Neural cell (in vitro differentiated cells): ENCODE measurements at regions not wholly inside any gene's neighbourhood (a gene's known extent, or its start where the extent isn't known, plus 50 kb on each side); places are given as distances from the start of the nearest gene placed in this dataset.

ENCODE experiments used
- H2AFZ ChIP-seq: fragments of 200-600, 300-800 bp; sonication (generic), shearing (Covaris generic); 2 replicates; pipeline ENCODE4 v1.6.0; 2014; ENCODE audit warnings: low read depth, mild to moderate bottlenecking, antibody characterized with exemption, low read length, moderate library complexity
- H3F3A ChIP-seq: fragments of 200-600 bp; shearing (Covaris generic); 2 replicates; pipeline ENCODE4 v1.6.1; 2016; ENCODE audit warnings: mild to moderate bottlenecking, moderate library complexity, mixed read lengths, antibody characterized with exemption, low read length; ENCODE audit not compliant: insufficient read depth, poor library complexity, severe bottlenecking
- H3K27ac ChIP-seq: fragments of 200-600, 300-800 bp; sonication (generic), shearing (Covaris generic); 2 replicates; pipeline ENCODE4 v1.5.1; 2014; ENCODE audit warnings: mild to moderate bottlenecking, low read length, moderate library complexity
- H3K27me3 ChIP-seq: fragments of 300-800, 200-600 bp; sonication (generic), shearing (Covaris generic); 2 replicates; pipeline ENCODE4 v1.6.0; 2014; ENCODE audit warnings: mild to moderate bottlenecking, low read depth, low read length, moderate library complexity; ENCODE audit not compliant: insufficient read depth
- H3K36me3 ChIP-seq: fragments of 300-800, 200-600 bp; sonication (generic), shearing (Covaris generic); 2 replicates; pipeline ENCODE4 v1.5.1; 2014; ENCODE audit warnings: mild to moderate bottlenecking, antibody characterized with exemption, low read length, moderate library complexity; ENCODE audit not compliant: insufficient read depth
- H3K4me2 ChIP-seq: fragments of 300-800, 200-600 bp; sonication (generic), shearing (Covaris generic); 2 replicates; pipeline ENCODE4 v1.6.0; 2014; ENCODE audit warnings: mild to moderate bottlenecking, low read length
- H3K4me3 ChIP-seq: fragments of 300-800, 200-600 bp; sonication (generic), shearing (Covaris generic); 2 replicates; pipeline ENCODE4 v1.5.1; 2014; ENCODE audit warnings: mild to moderate bottlenecking, low read length, moderate library complexity
- H3K79me2 ChIP-seq: fragments of 200-600 bp; shearing (Covaris generic); replicated peaks from 2 replicates; pipeline ENCODE4 v1.6.0; 2014; ENCODE audit warnings: mild to moderate bottlenecking, low read length, moderate library complexity; ENCODE audit not compliant: insufficient read depth
- H3K9ac ChIP-seq: fragments of 300-800, 200-600 bp; sonication (generic), shearing (Covaris generic); 2 replicates; pipeline ENCODE4 v1.6.1; 2016; ENCODE audit warnings: mild to moderate bottlenecking, low read length, mixed read lengths
- H3K9me2 ChIP-seq: fragments of 200-600 bp; shearing (Covaris generic); 2 replicates; pipeline ENCODE4 v1.6.1; 2016; ENCODE audit warnings: mild to moderate bottlenecking, low read length, mixed read lengths; ENCODE audit not compliant: insufficient read depth
- H3K9me3 ChIP-seq: fragments of 200-600, 300-800 bp; sonication (generic), shearing (Covaris generic); 2 replicates; pipeline ENCODE4 v1.6.1; 2016; ENCODE audit warnings: mild to moderate bottlenecking, mixed run types, low read length, moderate library complexity, mixed read lengths
- H4K20me1 ChIP-seq: fragments of 200-600 bp; shearing (Covaris generic); 2 replicates; pipeline ENCODE4 v1.6.1; 2016; ENCODE audit warnings: mild to moderate bottlenecking, mixed run types; ENCODE audit not compliant: insufficient read depth
- CTCF ChIP-seq: fragments of 450-650 bp; IDR thresholded peaks from 2 replicates; pipeline ENCODE4 v1.5.1; 2014; ENCODE audit warnings: antibody characterized with exemption, mild to moderate bottlenecking, moderate library complexity; ENCODE audit not compliant: poor library complexity, severe bottlenecking
- EP300 ChIP-seq: fragments of 450-650 bp; conservative IDR thresholded peaks from 2 replicates; pipeline ENCODE4 v1.6.1; 2014; ENCODE audit warnings: antibody characterized with exemption, mild to moderate bottlenecking, moderate library complexity; ENCODE audit not compliant: poor library complexity, severe bottlenecking
- EZH2 ChIP-seq: fragments of 200-600, 300-800 bp; shearing (Covaris generic), sonication (generic); IDR thresholded peaks from 2 replicates; pipeline ENCODE4 v1.6.1; 2014; ENCODE audit warnings: antibody characterized with exemption, low read length, borderline replicate concordance, mild to moderate bottlenecking; ENCODE audit not compliant: insufficient read depth, poor library complexity, severe bottlenecking
- MXI1 ChIP-seq: fragments of 450-650 bp; conservative IDR thresholded peaks from 2 replicates; pipeline ENCODE4 v1.6.1; 2014; ENCODE audit warnings: antibody characterized with exemption, mild to moderate bottlenecking; ENCODE audit not compliant: poor library complexity, severe bottlenecking
- POLR2AphosphoS5 ChIP-seq: IDR thresholded peaks from 2 replicates; pipeline ENCODE4 v1.6.1; 2012
- RAD21 ChIP-seq: fragments of 450-650 bp; conservative IDR thresholded peaks from 2 replicates; pipeline ENCODE4 v1.6.1; 2014; ENCODE audit warnings: antibody characterized with exemption, mild to moderate bottlenecking, moderate library complexity
- SMC3 ChIP-seq: fragments of 450-650 bp; conservative IDR thresholded peaks from 2 replicates; pipeline ENCODE4 v1.6.1; 2014; ENCODE audit warnings: antibody characterized with exemption, mild to moderate bottlenecking, moderate library complexity; ENCODE audit not compliant: poor library complexity
- TAF1 ChIP-seq: IDR thresholded peaks from 2 replicates; pipeline ENCODE4 v1.6.1; 2012; ENCODE audit warnings: low read depth
- TF ChIP-seq, protein P1 (sequence below): IDR thresholded peaks from 2 replicates; pipeline ENCODE4 v1.6.1; 2012; ENCODE audit warnings: borderline replicate concordance

DNA sequence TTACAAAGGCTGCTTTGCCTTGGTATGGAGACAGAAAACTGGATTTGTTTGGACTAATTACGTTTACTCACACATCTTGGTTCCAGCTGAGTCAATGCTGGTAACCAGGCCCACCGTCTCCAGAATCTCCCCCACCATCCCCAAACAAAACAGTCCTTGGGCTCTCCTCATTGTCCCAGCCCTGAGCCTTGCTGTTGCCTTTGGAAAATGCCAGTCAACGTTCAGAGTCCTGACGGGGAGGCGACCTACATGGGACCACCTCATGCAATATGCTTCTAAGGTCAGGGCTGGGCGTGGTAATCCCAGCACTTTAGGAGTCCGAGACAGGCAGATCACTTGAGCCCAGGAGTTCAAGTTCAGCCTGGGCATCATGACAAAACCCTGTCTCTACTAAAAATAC, 85.2 kb upstream of the IQSEC1 start:
- peaks cover 10% of the 10 kb centered on the region for H3K9me3 ChIP-seq
- H3K27ac ChIP-seq: no peak overlapping the region
- H3K27me3 ChIP-seq: no peaks in the 10 kb centered on the region
- no peaks in the 10 kb centered on the region for H3K36me3 ChIP-seq
- H3K9ac ChIP-seq: no peak overlapping the region
- H3F3A ChIP-seq: no peaks in the 10 kb centered on the region
- TF ChIP-seq EZH2 (no peak), EP300 (no peak)
- TF ChIP-seq, protein P1, sequence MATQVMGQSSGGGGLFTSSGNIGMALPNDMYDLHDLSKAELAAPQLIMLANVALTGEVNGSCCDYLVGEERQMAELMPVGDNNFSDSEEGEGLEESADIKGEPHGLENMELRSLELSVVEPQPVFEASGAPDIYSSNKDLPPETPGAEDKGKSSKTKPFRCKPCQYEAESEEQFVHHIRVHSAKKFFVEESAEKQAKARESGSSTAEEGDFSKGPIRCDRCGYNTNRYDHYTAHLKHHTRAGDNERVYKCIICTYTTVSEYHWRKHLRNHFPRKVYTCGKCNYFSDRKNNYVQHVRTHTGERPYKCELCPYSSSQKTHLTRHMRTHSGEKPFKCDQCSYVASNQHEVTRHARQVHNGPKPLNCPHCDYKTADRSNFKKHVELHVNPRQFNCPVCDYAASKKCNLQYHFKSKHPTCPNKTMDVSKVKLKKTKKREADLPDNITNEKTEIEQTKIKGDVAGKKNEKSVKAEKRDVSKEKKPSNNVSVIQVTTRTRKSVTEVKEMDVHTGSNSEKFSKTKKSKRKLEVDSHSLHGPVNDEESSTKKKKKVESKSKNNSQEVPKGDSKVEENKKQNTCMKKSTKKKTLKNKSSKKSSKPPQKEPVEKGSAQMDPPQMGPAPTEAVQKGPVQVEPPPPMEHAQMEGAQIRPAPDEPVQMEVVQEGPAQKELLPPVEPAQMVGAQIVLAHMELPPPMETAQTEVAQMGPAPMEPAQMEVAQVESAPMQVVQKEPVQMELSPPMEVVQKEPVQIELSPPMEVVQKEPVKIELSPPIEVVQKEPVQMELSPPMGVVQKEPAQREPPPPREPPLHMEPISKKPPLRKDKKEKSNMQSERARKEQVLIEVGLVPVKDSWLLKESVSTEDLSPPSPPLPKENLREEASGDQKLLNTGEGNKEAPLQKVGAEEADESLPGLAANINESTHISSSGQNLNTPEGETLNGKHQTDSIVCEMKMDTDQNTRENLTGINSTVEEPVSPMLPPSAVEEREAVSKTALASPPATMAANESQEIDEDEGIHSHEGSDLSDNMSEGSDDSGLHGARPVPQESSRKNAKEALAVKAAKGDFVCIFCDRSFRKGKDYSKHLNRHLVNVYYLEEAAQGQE: no peak
- no peak overlapping the region for H2AFZ ChIP-seq
- H4K20me1 ChIP-seq: no peaks in the 10 kb centered on the region
- H3K79me2 ChIP-seq: no peaks in the 10 kb centered on the region
- H3K4me3 ChIP-seq: no peak overlapping the region
- H3K9me2 ChIP-seq: no peaks in the 10 kb centered on the region
- H3K4me2 ChIP-seq: no peak overlapping the region

DNA sequence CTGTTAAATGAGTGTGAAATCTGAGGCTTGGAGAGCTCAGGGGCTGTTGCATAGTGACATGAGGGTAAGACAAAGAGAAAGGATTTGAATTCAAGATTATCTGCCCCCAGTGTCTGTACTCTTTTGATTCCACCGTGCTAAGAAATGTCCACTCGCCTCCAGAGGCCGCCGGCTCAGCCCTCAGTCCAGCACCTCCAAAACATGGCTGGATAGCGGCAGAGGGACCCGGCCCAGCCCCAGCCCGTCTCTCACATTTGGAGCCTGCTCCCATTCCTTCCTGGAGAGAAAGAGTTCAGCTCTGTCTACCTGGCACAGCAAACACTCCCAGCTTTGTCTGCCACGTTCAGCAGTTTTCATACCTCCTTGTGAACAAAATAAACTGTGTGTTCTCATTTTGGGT, 84.8 kb upstream of the IQSEC1 start:
- Histone ChIP-seq H3K9me2 (no peaks in the 10 kb centered on the region), H3F3A (no peaks in the 10 kb centered on the region), H3K4me3 (no peak overlapping the region), H3K36me3 (no peaks in the 10 kb centered on the region), H3K4me2 (no peak overlapping the region), H2AFZ (no peak overlapping the region), H3K27ac (no peak overlapping the region), H3K79me2 (no peaks in the 10 kb centered on the region), H3K27me3 (no peaks in the 10 kb centered on the region), H4K20me1 (no peaks in the 10 kb centered on the region), H3K9ac (no peak overlapping the region), H3K9me3 (peaks cover 10% of the 10 kb centered on the region)
- TF ChIP-seq RAD21: no peak
- no peak for TF ChIP-seq CTCF
- no peak for TF ChIP-seq MXI1
- TF ChIP-seq TAF1: no peak
- no peak for TF ChIP-seq POLR2AphosphoS5
- no peak for TF ChIP-seq SMC3
- TF ChIP-seq EZH2: no peak
- TF ChIP-seq, protein P1: no peak
- TF ChIP-seq EP300: no peak
